Omental fat pad (tissue), 3 donors: ENCODE measurements at regions not wholly inside any gene's neighbourhood (a gene's known extent, or its start where the extent isn't known, plus 50 kb on each side); places are given as distances from the start of the nearest gene placed in this dataset.

ENCODE experiments used
- ATAC-seq: fragments of 150-250 bp; one replicate; pipeline ENCODE4 v1.9.1; 2016; ENCODE audit warnings: mild to moderate bottlenecking, moderate library complexity; ENCODE audit not compliant: low FRiP score
- DNase-seq: peaks from one replicate; pipeline ENCODE4 v3.0.0-alpha.2; 2019; ENCODE audit warnings: low spot score
- TF ChIP-seq, protein P1 (sequence below), 3 donors: fragments of 450-650 bp; IDR thresholded peaks; one replicate each; pipeline ENCODE4 v1.5.1; 2016 to 2017; ENCODE audit warnings: antibody characterized with exemption in 3 of 3, mild to moderate bottlenecking in 3 of 3, moderate library complexity in 2 of 3

DNA sequence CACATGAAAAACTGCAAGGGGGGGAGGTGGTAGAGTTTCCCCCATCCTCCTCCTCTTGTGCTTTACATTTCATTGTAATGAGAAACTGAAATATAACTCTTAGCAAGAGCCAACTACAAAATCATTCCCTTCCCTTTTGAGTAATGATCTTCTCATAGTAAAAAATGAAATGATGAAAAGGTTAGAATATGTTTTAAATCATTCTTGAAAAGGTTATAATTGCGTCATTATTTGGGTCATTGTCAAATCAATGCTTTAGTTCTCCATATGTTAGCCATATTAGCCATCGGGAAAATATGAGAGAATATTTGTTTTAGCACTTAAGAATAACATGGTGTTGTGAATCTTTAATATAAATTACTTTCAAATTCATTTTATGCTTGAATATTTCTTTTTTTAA lies 1185.0 kb upstream of the CDH18 start:
- TF ChIP-seq, protein P1, sequence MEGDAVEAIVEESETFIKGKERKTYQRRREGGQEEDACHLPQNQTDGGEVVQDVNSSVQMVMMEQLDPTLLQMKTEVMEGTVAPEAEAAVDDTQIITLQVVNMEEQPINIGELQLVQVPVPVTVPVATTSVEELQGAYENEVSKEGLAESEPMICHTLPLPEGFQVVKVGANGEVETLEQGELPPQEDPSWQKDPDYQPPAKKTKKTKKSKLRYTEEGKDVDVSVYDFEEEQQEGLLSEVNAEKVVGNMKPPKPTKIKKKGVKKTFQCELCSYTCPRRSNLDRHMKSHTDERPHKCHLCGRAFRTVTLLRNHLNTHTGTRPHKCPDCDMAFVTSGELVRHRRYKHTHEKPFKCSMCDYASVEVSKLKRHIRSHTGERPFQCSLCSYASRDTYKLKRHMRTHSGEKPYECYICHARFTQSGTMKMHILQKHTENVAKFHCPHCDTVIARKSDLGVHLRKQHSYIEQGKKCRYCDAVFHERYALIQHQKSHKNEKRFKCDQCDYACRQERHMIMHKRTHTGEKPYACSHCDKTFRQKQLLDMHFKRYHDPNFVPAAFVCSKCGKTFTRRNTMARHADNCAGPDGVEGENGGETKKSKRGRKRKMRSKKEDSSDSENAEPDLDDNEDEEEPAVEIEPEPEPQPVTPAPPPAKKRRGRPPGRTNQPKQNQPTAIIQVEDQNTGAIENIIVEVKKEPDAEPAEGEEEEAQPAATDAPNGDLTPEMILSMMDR (IDR thresholded peaks at IDR 0.05), result no peak
- no peak for DNase-seq
- no peak for ATAC-seq

DNA sequence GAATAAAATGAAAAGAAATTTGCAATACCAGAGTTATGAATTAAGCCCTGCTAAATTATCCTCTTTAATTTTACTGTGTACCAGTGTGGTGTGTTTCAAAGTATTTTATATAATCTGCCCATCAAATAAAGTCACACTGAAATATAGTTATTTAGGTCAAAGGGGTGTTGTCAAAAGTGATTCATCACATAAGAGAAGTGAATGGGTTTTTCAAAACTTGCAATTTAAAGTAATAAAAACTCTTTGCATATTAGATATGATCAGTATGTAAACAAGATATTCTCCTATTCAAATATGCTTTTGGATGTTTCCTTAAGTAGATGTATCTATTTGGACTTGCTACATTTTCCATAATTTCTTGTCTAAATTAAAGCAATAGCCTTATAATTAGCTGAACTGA lies 1183.0 kb upstream of the CDH18 start:
- TF ChIP-seq, protein P1 (IDR thresholded peaks at IDR 0.05), result no peak
- ATAC-seq (no peak), DNase-seq (no peak)

DNA sequence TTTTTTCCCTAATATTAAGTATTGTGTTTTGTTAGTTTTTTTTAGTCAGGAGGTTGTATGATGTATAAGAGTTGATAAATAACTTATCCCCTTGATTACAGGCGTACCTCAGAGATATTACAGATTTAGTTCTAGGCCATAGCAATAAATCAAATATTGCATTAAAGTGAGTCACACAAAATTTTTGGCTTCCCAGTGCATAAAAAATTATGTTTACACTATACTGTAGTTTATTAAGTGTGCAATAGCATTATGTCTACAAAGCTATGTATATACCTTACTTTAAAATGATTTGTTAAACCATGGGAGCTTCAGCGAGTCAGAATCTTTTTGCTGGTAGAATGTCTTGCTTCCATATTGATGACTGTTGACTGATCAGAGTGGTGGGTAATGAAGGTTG lies 1180.6 kb upstream of the CDH18 start:
- TF ChIP-seq, protein P1 (IDR thresholded peaks at IDR 0.05), result no peak
- ATAC-seq (no peak), DNase-seq (no peak)

DNA sequence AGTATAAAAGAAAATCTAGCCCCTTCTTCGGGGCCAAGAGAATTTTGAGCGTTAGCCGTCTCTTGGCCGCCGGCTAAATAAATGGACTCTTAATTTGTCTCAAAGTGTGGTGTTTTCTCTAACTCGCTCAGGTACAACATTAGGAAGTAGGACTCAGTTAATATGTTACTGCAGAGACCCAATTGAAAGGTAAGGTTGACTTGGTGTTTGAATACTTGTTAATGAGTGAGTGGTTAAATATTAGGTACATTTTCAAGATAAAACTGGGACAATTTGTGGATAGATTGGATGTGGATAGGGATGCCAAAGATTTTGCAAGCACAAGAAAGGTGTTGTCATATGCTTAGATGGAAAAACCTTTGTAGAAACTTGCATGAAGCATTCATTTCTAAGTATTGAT lies 1177.3 kb upstream of the CDH18 start:
- TF ChIP-seq, protein P1 (IDR thresholded peaks at IDR 0.05), result no peak
- ATAC-seq, result no peak

DNA sequence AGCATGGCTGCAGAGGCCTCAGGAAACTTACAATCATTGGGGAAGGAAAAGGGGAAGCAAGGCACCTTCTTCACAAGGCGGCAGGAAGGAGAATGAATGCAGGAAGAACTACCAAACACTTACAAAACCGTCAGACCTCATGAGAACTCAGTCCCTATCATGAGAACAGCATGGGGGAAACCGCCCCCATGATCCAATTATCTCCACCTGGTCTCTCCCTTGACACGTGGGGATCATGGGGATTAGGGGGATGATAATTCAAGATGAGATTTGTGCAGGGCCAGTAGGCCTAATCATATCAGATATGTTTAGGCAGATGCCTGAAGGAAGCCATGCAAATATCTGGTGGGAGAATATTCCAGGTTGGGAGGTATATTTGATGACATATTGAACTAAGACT lies 1176.4 kb upstream of the CDH18 start:
- DNase-seq (no peak), ATAC-seq (no peak)
- TF ChIP-seq, protein P1 (IDR thresholded peaks at IDR 0.05), result no peak

More for the DNA sequence above, 1177.3 kb upstream of the CDH18 start:
- no peak for DNase-seq

DNA sequence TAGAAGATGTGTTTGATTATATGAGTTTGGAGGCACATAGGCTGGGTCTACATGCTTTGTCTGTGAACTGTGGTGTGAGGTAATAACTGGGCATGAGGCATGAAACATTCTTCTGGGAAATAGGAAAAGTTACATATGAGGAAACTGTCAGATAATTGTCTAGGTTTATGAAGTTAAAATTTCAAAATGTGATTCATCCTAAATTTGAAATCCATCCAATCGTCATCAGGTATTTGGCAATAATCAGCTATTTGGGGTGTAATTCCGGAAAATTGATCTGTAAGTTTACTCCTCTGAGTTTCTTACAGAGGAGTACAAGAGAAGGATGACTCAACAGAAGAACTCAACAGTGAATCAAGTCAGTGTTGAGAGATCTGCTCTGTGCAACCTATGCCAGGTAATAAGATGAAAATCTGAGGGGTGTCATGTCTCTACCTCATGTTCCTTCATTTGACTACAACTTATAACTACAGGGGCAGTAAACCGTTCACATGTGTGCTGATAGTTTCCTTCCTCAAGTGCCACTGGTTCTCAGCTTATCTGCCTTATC lies 1171.6 kb upstream of the CDH18 start:
- DNase-seq, result no peak
- TF ChIP-seq, protein P1 (IDR thresholded peaks at IDR 0.05), result no peak
- no peak for ATAC-seq

DNA sequence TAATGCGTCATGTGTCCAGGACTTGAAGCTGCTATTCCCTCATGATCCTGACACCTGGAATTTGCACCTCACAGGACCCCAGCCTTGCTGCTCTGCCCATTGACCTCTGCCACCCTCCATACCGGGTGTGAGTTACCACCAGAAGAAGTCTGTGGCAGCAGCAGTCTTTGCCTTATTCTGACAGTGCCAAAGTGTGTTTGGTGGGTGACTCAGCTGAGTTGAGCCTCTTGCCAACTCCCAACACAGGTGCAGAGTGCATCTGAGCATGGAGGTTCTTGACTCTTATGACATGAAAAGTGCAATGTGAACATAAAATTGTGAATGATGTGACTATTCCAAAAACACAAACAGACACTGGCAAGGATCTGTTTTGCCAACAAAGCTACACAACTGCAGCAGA lies 1166.5 kb upstream of the CDH18 start:
- ATAC-seq (no peak), DNase-seq (no peak)
- TF ChIP-seq, protein P1 (IDR thresholded peaks at IDR 0.05), result no peak
